H9 (cell line): ENCODE measurements at regions not wholly inside any gene's neighbourhood (a gene's known extent, or its start where the extent isn't known, plus 50 kb on each side); places are given as distances from the start of the nearest gene placed in this dataset.

ENCODE experiments used
- DNase-seq: peaks from one replicate; pipeline ENCODE4 v3.0.0-alpha.2; 2017
- H2AFZ ChIP-seq: one replicate; pipeline ENCODE4 v1.6.1; 2013; ENCODE audit warnings: mild to moderate bottlenecking, low read length, control low read depth, moderate library complexity
- H2AK5ac ChIP-seq: 2 replicates; pipeline ENCODE4 v1.6.1; 2013; ENCODE audit warnings: low read length, control low read depth, mixed read lengths; ENCODE audit not compliant: insufficient read length
- H2BK120ac ChIP-seq: one replicate; pipeline ENCODE4 v1.6.1; 2013; ENCODE audit warnings: low read depth, mild to moderate bottlenecking, low read length, control low read depth, inconsistent platforms; ENCODE audit not compliant: poor library complexity, severe bottlenecking
- H2BK12ac ChIP-seq: 2 replicates; pipeline ENCODE4 v1.6.1; 2013; ENCODE audit warnings: low read length, control low read depth, mixed read lengths, low read depth; ENCODE audit not compliant: insufficient read length
- H2BK15ac ChIP-seq: 2 replicates; pipeline ENCODE4 v1.6.1; 2013; ENCODE audit warnings: low read depth, low read length, control low read depth
- H2BK20ac ChIP-seq: one replicate; pipeline ENCODE4 v1.6.1; 2013; ENCODE audit warnings: low read depth, mild to moderate bottlenecking, low read length, control low read depth, inconsistent platforms; ENCODE audit not compliant: poor library complexity, severe bottlenecking
- H2BK5ac ChIP-seq: 2 replicates; pipeline ENCODE4 v1.6.1; 2013; ENCODE audit warnings: low read length, control low read depth, mixed read lengths; ENCODE audit not compliant: insufficient read length
- H3K14ac ChIP-seq: 2 replicates; pipeline ENCODE4 v1.6.1; 2013; ENCODE audit warnings: low read length, control low read depth; ENCODE audit not compliant: insufficient read depth
- H3K18ac ChIP-seq: 2 replicates; pipeline ENCODE4 v1.6.1; 2013; ENCODE audit warnings: low read depth, mild to moderate bottlenecking, mixed read lengths, low read length, control low read depth; ENCODE audit not compliant: insufficient read length
- H3K23ac ChIP-seq: 2 replicates; pipeline ENCODE4 v1.6.1; 2013; ENCODE audit warnings: low read length, control low read depth, mixed read lengths, low read depth; ENCODE audit not compliant: insufficient read length
- H3K23me2 ChIP-seq: 2 replicates; pipeline ENCODE4 v1.6.1; 2013; ENCODE audit warnings: low read depth, mild to moderate bottlenecking, mixed read lengths, low read length, control low read depth; ENCODE audit not compliant: insufficient read length, poor library complexity, severe bottlenecking
- H3K27ac ChIP-seq: 2 replicates; pipeline ENCODE4 v1.5.1; 2013; ENCODE audit warnings: low read length, control low read depth, mixed read lengths, low read depth; ENCODE audit not compliant: insufficient read length
- H3K27me3 ChIP-seq: 2 replicates; pipeline ENCODE4 v1.6.1; 2013; ENCODE audit warnings: low read length, control low read depth, inconsistent platforms; ENCODE audit not compliant: insufficient read depth
- H3K4ac ChIP-seq: 2 replicates; pipeline ENCODE4 v1.6.1; 2013; ENCODE audit warnings: low read depth, mild to moderate bottlenecking, control low read depth, inconsistent platforms, low read length, moderate library complexity
- H3K4me1 ChIP-seq: 2 replicates; pipeline ENCODE4 v1.6.1; 2013; ENCODE audit warnings: low read length, control low read depth, inconsistent platforms; ENCODE audit not compliant: insufficient read depth
- H3K4me2 ChIP-seq: 2 replicates; pipeline ENCODE4 v1.6.1; 2013; ENCODE audit warnings: low read length, control low read depth, mixed read lengths; ENCODE audit not compliant: insufficient read length, insufficient read depth
- H3K56ac ChIP-seq: 2 replicates; pipeline ENCODE4 v1.6.1; 2013; ENCODE audit warnings: low read depth, mild to moderate bottlenecking, mixed read lengths, low read length, control low read depth; ENCODE audit not compliant: insufficient read length
- H3K79me1 ChIP-seq: 2 replicates; pipeline ENCODE4 v1.6.1; 2013; ENCODE audit warnings: low read depth, mild to moderate bottlenecking, moderate library complexity, low read length, control low read depth, inconsistent platforms; ENCODE audit not compliant: insufficient read depth, poor library complexity, severe bottlenecking
- H3K79me2 ChIP-seq: 2 replicates; pipeline ENCODE4 v1.6.1; 2013; ENCODE audit warnings: low read length, control low read depth, inconsistent platforms; ENCODE audit not compliant: insufficient read depth
- H3K9ac ChIP-seq: 2 replicates; pipeline ENCODE4 v1.6.1; 2013; ENCODE audit warnings: low read length, control low read depth, mixed read lengths; ENCODE audit not compliant: insufficient read length; ENCODE audit errors: extremely low read depth
- H3K9me3 ChIP-seq: one replicate; pipeline ENCODE4 v1.6.1; 2013; ENCODE audit warnings: low read depth, low read length, inconsistent platforms; ENCODE audit not compliant: control insufficient read depth
- H3T11ph ChIP-seq: one replicate; pipeline ENCODE4 v1.6.1; 2013; ENCODE audit warnings: mild to moderate bottlenecking, low read length, control low read depth, inconsistent platforms
- H4K20me1 ChIP-seq: one replicate; pipeline ENCODE4 v1.6.1; 2013; ENCODE audit not compliant: control insufficient read depth, insufficient read length, insufficient read depth
- H4K5ac ChIP-seq: 2 replicates; pipeline ENCODE4 v1.6.1; 2013; ENCODE audit warnings: low read depth, mild to moderate bottlenecking, mixed read lengths, low read length, control low read depth; ENCODE audit not compliant: insufficient read length
- H4K8ac ChIP-seq: replicated peaks from 2 replicates; pipeline ENCODE4 v1.6.1; 2013; ENCODE audit warnings: low read length, control low read depth, mixed read lengths, low read depth; ENCODE audit not compliant: insufficient read length
- H4K91ac ChIP-seq: 2 replicates; pipeline ENCODE4 v1.6.1; 2013; ENCODE audit warnings: low read depth, mild to moderate bottlenecking, moderate library complexity, mixed read lengths, low read length, control low read depth; ENCODE audit not compliant: insufficient read length
- H3K27ac Mint-ChIP-seq, 3 experiments: 2 replicates in 2 of 3; 3 replicates in 1 of 3; pipeline ENCODE4 v1.8.0; 2020 to 2021; ENCODE audit warnings: mixed read lengths in 3 of 3, mild to moderate bottlenecking in 1 of 3, moderate library complexity in 1 of 3
- H3K27me3 Mint-ChIP-seq: 2 replicates; pipeline ENCODE4 v1.8.0; 2021; ENCODE audit warnings: low read depth, mild to moderate bottlenecking, moderate library complexity, mixed read lengths
- H3K36me3 Mint-ChIP-seq, 3 experiments: 2 replicates in 2 of 3; 3 replicates in 1 of 3; pipeline ENCODE4 v1.8.0; 2020 to 2021; ENCODE audit warnings: low read depth in 3 of 3, mixed read lengths in 3 of 3; ENCODE audit not compliant: insufficient read depth in 1 of 3
- H3K4me1 Mint-ChIP-seq, 2 experiments: 2 replicates each; pipeline ENCODE4 v1.8.0; 2020; ENCODE audit warnings: mixed read lengths in 2 of 2
- H3K4me3 Mint-ChIP-seq, 2 experiments: 2 replicates in 1 of 2; 3 replicates in 1 of 2; pipeline ENCODE4 v1.8.0; 2020 to 2021; ENCODE audit warnings: mild to moderate bottlenecking in 2 of 2, mixed read lengths in 2 of 2, moderate library complexity in 1 of 2
- H3K9me3 Mint-ChIP-seq, 2 experiments: 2 replicates in 1 of 2; 3 replicates in 1 of 2; pipeline ENCODE4 v1.8.0; 2020; ENCODE audit warnings: mild to moderate bottlenecking in 2 of 2, mixed read lengths in 2 of 2, moderate library complexity in 1 of 2
- WGBS: extraction: QIAGEN DNeasy Blood & Tissue Kit; methylation state at CpG from one replicate; pipeline ENCODE4 v1.1.7; 2013; ENCODE audit warnings: missing lambda C conversion rate, low lambda C conversion rate, mixed read lengths; ENCODE audit not compliant: insufficient read length; ENCODE audit errors: extremely low coverage; 5-methylcytosine and 5-hydroxymethylcytosine counted together
- TF ChIP-seq, protein P1 (sequence below): fragments of 200-600 bp; sonication (generic); conservative IDR thresholded peaks from 3 replicates; pipeline ENCODE4 v1.8.0; 2021; ENCODE audit warnings: antibody characterized with exemption, mild to moderate bottlenecking

DNA sequence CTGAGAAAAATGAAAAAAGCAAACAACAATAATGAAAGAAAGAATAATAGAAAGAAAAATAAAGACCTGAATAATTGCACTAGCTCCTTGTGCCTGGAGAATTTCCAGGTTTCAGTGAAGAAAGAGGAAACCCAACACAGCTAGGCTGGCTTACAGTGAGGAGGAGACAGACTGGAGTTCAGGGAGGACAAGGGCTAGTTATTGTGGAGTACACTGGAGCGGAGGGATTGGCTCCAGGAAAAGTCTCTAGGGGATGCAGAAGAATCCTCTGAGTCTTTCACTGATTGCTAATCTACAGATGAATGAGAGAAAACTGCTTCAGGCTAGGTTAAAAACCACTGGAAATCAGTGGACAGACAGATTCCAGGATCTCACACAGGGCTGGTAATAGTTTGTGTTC lies 163.6 kb upstream of the RBMS1 start:
- no peak overlapping the region for H2BK5ac ChIP-seq
- no peak overlapping the region for H4K91ac ChIP-seq
- no peak overlapping the region for H2BK120ac ChIP-seq
- H3K79me2 ChIP-seq: no peaks in the 10 kb centered on the region
- no peak overlapping the region for H2BK20ac ChIP-seq
- no peaks in the 10 kb centered on the region for H3K23me2 ChIP-seq
- no peak overlapping the region for H3K18ac ChIP-seq
- Mint-ChIP-seq H3K27me3 (no peaks in the 10 kb centered on the region), H3K9me3 (no peaks in the 10 kb centered on the region), H3K36me3 (no peaks in the 10 kb centered on the region), H3K27ac (no peak overlapping the region), H3K4me1 (peaks cover 12 to 13% of the 10 kb centered on the region in 2 experiments), H3K4me3 (no peak overlapping the region)
- no peak overlapping the region for H2AFZ ChIP-seq
- no peaks in the 10 kb centered on the region for H3K79me1 ChIP-seq
- no peak overlapping the region for H2AK5ac ChIP-seq
- no peak overlapping the region for H3K27ac ChIP-seq
- H2BK15ac ChIP-seq: no peak overlapping the region
- WGBS: no CpG with 5 or more reads among the region's 1 CpG
- no peak overlapping the region for H3K4ac ChIP-seq
- H3K4me2 ChIP-seq: no peak overlapping the region
- H3K23ac ChIP-seq: no peak overlapping the region
- H4K20me1 ChIP-seq: no peaks in the 10 kb centered on the region
- H3T11ph ChIP-seq: no peak overlapping the region
- no peak overlapping the region for H2BK12ac ChIP-seq
- no peaks in the 10 kb centered on the region for H3K27me3 ChIP-seq
- H3K9me3 ChIP-seq: no peaks in the 10 kb centered on the region
- TF ChIP-seq, protein P1, sequence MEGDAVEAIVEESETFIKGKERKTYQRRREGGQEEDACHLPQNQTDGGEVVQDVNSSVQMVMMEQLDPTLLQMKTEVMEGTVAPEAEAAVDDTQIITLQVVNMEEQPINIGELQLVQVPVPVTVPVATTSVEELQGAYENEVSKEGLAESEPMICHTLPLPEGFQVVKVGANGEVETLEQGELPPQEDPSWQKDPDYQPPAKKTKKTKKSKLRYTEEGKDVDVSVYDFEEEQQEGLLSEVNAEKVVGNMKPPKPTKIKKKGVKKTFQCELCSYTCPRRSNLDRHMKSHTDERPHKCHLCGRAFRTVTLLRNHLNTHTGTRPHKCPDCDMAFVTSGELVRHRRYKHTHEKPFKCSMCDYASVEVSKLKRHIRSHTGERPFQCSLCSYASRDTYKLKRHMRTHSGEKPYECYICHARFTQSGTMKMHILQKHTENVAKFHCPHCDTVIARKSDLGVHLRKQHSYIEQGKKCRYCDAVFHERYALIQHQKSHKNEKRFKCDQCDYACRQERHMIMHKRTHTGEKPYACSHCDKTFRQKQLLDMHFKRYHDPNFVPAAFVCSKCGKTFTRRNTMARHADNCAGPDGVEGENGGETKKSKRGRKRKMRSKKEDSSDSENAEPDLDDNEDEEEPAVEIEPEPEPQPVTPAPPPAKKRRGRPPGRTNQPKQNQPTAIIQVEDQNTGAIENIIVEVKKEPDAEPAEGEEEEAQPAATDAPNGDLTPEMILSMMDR: no peak
- no peak overlapping the region for H4K5ac ChIP-seq
- no peak overlapping the region for H3K56ac ChIP-seq
- no peak for DNase-seq
- H3K9ac ChIP-seq: no peak overlapping the region
- no peak overlapping the region for H3K14ac ChIP-seq
- H4K8ac ChIP-seq: no peak overlapping the region
- H3K4me1 ChIP-seq: no peaks in the 10 kb centered on the region; the same call in 1 of the 2 replicates
